HG03460 (cell line): ENCODE measurements at regions not wholly inside any gene's neighbourhood (a gene's known extent, or its start where the extent isn't known, plus 50 kb on each side); places are given as distances from the start of the nearest gene placed in this dataset.

Experiments used
- ATAC-seq: cut with Tn5 transposase; IDR thresholded peaks from one replicate; pipeline ENCODE4 v1.9.1; 2021; ENCODE audit not compliant: unreplicated experiment

DNA sequence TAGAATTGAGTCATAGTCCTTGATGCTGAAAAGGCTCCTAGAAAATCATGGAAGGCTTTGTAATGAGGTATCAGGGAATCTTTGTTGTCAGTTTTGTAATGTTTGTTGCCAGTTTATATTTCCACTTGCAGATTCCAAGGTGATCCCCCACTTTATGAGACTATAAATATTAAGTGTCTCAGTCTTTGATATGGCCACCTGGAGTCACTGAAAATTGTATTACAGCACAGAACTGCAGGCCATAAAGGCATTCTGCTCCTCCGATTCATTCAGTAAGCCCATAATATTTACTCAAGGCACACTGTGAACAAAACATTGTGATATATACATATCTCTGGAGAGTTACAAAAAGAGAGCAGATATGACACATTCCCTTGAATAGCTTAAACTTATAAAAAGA, 457.8 kb upstream of the ZNF385D start:
- ATAC-seq: no peak

DNA sequence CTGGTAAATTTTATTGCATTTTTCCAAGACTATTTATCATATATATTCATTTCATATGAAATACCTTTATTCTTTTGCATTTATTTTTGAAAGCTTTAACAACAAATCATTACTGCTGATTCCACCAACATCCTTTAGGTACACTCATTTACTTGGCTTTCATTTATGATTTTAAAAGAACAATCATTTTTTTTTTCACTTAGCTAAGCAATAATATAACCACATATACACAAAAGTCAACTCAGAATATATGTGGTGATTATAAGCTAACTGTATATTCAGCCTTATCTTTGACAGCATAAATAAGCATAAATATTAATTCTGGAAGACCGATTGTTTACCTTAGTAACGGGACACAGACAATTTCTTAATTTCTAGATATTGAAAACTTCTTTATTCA, 458.6 kb upstream of the ZNF385D start:
- ATAC-seq: no peak

DNA sequence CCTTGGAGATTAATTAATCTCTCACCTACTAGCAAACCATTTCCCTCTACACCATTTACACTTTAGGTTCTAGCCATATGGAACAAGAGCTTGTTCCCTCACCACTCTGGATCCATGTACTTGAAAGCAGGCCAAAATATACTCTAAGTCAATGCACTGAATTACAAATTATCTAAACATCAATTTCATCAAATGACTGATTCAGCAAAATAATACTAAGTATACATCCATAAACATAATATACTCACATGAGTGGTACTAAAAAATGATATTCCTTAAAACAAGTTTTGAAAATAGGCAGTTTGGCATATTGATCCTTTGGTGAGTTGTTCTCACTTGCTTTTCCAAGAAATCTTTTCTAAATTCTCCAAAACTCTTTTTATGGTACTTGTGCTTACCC, 459.7 kb upstream of the ZNF385D start:
- ATAC-seq: no peak

DNA sequence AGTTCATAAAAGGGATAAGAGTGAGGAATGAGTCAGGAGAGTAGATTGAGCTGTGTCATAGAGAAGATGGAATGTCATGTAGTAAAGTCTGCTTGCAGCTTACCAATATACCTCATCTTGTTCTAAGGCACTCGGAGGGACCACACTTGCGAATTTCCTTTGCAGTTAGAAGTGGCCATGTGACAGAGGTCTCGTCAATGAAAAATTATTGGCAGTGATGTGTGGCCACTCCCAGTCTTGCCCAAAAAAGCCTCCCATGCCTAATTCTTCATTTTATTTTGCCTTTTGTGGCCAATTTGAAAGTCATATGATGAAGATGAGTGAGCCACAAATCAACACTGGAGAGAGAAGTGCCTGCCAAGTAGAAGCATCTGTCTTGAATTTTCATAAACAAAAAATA, 465.6 kb upstream of the ZNF385D start:
- ATAC-seq: no peak

DNA sequence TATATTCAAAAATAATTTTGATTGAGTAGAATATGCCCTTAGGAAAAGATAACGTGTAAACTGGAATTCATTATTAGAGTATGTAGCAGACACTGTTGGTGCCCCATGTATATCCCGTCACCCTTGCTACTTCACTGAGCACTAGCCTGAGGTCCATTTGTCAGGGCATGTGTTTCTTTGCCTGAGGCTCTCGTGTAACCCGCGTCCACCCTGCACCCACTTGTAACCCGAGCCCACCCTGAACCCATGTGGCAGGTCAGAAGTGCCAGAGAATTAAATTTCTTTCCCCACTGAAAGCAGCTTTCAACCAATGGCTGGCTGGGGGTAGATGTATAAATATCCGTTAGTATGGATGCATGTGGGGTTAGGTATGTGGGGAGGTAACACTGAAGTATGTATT, 474.2 kb upstream of the ZNF385D start:
- no peak for ATAC-seq

DNA sequence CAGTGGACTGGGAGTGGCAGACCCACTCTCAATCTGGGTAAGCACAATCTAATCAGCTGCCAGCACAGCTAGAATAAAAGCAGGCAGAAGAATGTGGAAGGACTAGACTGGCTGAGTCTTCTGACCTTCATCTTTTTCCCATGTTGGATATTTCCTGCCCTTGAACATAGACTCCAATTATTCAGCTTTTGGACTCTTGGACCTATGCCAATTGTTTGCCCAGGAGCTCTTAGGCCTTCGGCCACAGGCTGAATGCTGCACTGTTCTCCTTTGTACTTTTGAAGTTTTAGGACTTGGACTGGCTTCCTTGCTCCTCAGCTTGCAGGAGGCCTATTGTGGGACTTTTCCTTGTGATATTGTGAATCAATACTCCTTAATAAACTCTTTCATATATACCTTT, 477.7 kb upstream of the ZNF385D start:
- no peak for ATAC-seq

DNA sequence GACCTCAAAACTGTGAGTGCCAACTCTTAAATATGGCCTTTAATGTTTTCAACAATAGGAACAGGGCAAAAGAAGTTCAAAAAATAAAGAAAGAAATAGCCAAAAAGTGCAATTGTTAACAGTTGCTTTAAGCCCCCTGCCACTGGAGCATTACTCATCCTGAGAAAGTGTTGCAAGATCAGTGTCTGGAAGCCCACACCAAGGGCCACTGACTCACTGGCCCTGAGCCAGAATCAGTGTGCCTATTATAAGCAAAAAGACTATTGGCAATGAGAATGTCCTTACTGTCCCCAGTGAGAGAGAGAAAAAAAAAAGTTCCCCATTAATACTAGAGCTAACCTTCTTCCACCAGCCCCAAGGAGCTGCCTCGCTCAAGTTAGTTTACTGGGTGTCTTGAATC, 480.1 kb upstream of the ZNF385D start:
- ATAC-seq: no peak

DNA sequence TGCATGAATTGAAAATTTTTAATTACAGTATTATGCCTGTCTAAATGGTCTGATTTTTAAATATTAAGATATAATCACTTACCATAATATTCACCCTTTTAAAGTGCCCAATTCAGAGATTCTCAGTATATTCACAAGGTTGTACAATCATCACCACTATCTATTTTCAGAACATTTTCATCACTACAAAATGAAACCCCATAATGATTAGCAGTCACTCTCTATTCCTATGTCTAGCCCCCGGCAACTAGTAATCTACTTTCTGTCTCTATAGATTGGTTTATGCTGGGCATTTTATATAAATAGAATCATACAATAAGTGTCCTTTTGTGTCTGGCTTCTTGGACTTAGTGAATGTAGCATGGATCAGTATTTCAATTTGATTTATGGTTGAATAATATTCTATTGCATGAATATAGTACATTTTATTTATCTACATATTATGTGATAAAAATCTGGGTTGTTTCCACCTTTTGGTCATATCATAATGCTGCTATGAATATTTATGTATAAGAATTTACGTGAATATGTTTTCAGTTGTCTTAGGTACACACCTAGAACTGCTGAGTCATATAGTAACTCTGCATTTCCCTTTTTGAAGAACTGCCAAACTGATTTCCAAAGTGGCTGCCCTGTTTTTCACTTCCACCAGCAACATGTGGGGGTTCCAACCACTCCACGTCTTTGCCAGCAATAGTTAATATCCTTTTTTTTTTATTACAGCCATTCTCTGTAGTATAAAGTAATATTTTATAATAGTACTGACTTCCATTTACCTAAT, 485.7 kb upstream of the ZNF385D start:
- ATAC-seq: peak; percentile 64

DNA sequence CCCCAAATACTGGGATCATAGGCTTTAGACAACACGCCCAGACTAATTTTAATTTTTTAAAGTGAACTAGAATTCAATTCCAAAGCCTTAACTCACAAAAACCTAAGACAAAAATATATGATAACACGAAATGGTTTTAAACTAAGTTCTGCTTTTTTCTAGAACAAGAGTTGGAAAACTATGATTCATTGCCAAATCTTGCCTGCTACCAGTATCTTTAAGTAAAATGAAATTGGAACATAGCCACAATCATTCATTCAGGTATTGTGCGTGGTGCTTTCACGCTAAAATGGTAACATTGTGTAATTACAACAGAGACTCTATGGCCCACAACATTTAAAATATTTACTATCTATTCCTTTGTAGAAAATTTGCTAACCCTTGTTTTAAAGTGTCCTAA, 488.0 kb upstream of the ZNF385D start:
- ATAC-seq: no peak

DNA sequence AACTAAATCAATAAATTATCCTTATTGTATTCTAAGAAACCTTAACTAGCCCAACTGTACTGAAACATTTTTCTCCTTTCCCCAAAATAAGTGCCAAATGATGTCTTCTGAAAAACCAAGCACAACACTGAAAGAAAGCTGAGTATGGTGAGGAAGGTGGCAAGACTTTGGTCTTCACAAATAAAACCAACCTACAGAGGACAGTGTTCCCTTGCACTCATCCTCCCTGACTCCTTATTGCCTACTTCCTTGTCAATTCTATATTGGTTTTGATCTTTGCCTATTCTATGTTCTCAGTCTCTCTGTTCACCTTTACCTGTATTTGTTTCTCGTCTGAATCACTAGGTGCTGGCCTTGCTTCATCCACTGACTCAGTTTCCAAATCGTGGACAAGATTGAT, 490.1 kb upstream of the ZNF385D start:
- ATAC-seq: no peak

DNA sequence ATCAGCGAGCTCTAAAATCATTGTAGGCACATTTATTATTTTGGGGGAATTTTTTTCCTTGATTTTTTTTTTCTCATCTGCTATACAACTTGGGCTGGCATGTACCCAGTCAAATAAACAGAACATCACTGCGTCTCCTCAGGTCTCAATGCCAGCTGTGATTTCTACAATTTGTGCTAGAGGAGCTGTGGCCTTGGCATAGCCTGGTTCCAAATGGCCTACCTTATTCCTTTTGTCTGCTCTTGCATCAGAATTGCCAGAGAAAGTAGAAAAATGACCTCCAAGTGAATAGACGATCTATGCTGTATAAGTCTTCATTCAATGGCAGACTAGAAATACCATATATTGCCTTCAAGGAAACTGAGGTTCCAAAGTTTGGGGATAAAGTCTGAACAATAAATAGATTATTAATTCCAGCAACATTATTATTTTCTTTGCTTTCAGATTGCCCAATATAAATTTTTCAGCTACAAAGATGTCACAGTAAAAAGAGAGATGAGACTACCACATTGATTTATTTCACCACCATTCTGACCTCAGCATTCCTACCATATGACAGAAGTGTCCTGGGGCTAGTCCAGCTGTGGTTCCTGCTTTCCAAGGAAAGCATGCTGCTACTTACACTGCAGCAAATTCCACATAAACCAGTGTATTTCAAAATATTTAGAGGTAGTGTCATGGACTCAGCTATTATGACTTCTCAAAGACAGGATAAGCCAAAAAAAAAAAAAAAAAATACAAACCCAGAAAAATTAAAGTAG, 493.9 kb upstream of the ZNF385D start:
- ATAC-seq: no peak

DNA sequence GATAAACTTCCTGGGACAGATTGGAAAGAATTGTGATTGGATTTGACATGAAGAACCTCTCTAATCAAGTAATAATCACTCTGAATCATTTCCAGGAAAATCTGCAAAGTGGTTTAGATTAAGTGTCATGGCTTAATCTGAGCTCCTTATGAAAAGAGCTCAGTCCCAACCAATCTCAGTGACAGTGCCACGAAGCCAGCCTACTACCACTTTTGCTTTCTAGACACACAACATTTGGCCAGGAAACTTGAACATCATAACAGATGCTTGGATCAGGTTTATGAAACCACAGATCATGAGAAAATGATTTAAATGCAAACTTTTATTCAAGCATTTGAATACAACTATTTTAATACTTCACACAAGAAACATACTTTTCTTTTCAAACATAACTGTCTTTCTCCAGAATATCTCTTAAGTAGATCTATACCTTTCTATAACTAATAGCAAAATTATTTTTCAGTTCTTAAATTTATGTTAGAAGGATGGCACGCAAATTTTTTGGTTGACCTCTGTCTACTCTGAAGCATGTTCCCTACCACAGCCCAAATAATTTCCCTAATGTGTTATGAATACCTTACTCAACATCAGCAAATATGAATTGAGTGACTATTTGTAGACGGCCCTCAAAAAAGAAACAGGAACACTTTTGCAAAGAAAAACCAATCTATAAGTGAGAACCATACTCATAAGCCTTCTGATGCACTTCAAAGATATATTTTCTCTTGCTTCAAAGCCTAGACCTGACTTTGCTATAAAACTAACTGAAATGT, 495.0 kb upstream of the ZNF385D start:
- ATAC-seq: no peak

DNA sequence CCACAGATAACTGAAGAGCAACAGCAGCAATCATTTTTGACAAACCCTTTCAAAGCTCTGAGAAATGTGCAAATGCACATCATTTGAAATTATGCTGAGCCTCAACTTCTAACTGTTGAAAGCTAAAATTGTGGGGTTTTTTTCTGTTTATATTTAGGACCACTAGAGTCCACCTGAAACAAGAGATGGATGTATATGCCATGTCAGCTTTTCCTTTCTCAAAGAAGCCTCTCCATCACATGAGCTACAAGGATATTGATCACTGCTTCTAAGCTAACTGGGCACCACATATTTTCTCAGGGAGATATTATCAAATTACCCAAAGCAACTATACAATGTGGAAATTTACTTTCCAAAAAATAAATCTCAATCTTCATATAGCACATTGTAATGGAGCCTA, 498.6 kb upstream of the ZNF385D start:
- no peak for ATAC-seq

DNA sequence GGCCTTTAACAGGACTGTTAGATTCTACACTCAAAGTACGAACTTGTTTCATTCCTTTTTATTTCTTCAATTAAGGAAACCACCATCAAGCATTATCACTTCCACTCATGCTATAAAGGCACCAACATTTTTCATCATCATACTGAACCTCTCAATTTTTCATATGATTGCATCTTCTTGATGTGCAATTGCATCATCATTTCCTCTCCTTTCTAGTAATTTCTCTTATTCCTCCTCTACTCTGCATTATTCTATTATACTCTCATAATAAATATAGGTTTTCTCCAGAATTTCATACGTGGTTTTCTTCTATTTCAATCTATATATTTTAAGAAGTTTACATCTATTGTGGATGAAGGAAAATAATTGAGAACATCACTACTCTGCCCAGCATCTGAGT, 506.2 kb upstream of the ZNF385D start:
- ATAC-seq: no peak

DNA sequence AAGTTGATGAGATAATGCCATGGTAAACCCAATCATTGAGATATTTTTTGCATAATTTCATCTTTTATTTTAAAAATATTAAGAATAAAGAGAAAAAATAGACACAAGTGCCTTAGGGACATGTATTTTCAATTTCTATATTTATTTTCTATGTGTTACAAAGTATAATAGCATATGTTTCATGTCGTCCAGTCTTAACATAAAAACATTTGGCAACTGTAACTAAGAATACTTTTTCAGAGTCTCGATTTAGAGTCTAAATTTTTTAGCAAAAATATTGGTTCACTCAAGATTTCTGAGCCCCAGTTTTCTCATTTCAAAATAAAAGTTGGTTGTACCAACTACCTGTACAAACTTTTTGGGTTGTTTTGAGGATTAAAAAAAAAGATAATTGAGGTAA, 511.4 kb upstream of the ZNF385D start:
- ATAC-seq: no peak

DNA sequence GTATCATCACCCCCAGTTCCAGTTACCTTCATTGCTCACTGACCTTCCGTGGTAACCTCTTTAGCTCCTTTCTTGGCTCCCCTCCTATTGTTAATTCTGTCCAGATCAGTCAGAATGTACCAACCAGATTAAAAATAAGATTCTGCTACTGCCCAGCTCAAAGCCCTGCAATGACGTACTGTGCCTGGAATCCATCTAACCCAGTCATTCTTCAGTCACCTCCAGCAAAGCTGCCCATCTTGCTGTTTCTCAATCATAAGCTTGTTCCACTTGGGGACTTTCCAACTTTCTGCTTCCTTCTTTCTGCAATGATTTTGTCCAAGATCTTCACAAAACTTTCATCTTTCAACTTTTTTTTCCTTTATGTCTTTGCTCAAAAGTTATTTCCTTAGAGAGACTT, 512.0 kb upstream of the ZNF385D start:
- no peak for ATAC-seq

DNA sequence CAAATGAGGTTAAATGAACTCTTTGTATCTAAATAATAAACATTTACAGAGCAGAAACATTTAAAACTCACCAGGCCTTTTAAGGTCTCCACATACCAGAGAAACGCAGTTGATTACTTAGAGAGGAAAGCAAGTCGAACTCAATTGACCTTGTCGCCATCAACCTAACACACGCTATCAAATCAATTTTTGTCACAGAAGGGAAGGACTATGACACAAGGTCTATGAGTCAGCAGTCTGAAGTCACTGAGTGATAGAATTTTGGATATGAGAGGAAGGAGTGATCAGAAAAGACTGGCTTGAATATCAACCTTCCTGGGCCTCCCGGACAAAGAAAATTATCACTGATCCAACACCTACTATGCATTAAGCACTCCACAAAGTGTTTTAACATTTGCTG, 514.4 kb upstream of the ZNF385D start:
- no peak for ATAC-seq

DNA sequence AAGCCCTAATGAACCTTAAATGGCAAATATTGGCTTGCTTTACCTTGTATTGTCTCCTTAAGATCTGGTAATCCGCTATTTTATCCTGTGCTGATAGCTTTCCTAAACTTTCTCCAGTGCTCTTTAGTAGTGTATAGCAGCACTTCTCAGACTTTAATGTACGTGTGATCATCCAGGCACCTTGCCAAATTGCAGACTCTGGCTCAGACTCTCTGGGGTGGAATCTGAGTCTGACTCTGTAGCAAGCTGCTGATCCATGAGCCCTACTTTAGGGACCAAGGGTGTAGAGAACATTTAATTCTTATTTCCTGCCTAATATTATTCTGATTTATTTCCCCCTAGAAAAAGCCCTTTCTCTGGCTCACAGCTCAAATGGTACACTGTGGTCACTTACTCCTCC, 518.8 kb upstream of the ZNF385D start:
- no peak for ATAC-seq

DNA sequence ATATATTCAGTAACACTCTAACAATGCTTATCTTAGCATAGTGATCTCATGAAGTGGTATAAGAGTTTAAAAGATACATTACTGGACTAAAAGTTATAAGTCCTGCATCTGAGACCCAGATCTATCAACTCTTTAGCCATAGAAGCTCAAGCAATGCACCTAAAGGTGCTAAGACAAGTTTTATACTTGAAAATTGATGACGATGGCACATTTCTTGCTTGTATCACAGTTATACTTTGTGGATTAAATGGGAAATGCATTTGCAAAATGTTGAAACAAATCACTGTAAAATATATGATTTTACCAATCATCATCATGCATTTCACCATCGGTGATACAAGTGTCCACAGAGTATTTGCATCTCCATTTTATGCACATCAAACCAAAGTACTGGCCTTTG, 525.3 kb upstream of the ZNF385D start:
- ATAC-seq: no peak

DNA sequence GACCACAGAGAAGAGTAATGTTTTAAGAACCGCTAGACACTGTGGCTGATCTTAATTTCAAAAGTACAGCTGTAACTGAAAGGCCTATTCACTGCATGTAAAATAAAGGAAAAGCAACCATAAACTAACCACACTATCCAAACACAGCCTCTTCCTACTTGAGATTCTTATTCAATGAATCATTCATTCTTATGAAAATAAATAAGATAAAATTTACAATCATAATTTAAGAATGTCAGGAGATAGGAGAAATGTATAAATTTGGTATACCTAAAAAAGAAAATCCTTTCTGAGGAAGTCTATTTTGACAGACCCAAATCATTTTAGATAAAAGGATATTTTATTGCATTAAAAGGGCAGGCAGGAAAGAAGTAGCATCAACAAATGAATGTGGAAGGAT, 533.5 kb upstream of the ZNF385D start:
- ATAC-seq: no peak

DNA sequence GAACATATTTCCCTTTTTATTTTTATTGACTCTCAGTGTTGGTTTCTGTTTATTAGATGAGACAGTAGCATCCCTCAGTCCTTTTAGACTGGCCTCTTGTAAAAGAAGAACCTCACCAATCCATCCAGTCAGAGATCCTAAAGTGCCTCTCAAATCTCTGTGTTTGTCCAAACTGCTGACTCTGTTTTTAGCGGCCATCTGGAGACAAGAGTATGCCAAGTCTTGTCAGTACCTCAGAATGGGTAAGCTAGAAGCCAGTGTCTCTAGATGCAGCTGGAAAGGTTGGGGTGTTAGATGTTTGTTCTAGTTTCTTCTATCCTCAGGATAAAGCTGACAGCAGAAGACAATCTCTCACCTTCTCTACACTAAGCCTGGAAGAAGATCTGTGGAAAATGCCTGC, 537.7 kb upstream of the ZNF385D start:
- no peak for ATAC-seq

DNA sequence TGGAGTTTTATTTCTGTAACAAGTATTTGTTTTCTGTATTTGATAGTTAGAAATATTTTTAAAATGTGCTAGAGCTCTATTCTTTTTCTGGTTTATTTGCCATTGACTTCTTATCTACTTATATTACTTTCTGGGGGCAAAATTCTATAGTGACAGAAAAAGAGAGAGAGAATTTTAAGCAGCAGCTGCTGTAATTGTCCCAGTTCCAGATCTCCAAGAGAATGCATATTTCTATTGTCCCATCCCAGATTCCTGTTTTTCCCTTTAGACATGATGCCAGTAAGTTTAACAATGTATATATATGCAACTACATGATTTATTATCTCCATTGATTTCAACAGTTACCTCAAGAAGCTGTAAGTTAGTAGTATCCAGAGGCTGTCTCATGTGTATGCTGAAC, 541.7 kb upstream of the ZNF385D start:
- no peak for ATAC-seq
